Inferior parietal cortex (tissue), 1 donor: ENCODE measurements at regions not wholly inside any gene's neighbourhood (a gene's known extent, or its start where the extent isn't known, plus 50 kb on each side); places are given as distances from the start of the nearest gene placed in this dataset.
"Not testable (repeated sequence)": the region's sequence is repeated elsewhere in the genome, so short reads cannot be mapped to it uniquely, and the experiment has no call there.

ENCODE experiments used
- DNase-seq: peaks from one replicate; pipeline ENCODE4 v3.0.0-alpha.2; 2016; ENCODE audit errors: extremely low spot score

- DNase-seq = no peak
Observed at GRCh38 chr11:109677876-109678275, 255.9 kb downstream of the C11orf87 start.

- DNase-seq = no peak
Observed at GRCh38 chr11:109680127-109680526, 258.1 kb downstream of the C11orf87 start.

GRCh38 chr11:109682788-109683187, 260.8 kb downstream of the C11orf87 start:
- not testable (repeated sequence) for DNase-seq

DNA sequence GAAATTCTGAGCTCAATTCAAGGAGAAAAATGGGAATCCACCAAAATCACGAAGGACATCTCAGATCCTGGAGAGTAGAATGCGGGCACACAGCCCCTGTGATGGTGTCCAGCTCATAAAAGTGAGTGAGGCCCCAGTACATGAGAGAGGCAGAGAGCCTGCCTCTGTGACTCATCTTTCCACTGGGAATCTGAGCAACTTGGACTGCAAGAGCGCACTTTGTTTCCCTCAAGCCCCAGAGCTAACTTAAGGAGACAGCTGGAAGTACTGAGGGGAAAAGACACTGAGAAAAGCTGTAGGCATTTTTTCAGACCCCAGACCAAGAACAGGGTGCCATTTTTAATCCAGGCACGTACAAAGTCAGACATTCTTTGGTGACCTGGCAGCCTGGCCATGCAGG, 273.7 kb downstream of the C11orf87 start:
- DNase-seq = no peak

DNA sequence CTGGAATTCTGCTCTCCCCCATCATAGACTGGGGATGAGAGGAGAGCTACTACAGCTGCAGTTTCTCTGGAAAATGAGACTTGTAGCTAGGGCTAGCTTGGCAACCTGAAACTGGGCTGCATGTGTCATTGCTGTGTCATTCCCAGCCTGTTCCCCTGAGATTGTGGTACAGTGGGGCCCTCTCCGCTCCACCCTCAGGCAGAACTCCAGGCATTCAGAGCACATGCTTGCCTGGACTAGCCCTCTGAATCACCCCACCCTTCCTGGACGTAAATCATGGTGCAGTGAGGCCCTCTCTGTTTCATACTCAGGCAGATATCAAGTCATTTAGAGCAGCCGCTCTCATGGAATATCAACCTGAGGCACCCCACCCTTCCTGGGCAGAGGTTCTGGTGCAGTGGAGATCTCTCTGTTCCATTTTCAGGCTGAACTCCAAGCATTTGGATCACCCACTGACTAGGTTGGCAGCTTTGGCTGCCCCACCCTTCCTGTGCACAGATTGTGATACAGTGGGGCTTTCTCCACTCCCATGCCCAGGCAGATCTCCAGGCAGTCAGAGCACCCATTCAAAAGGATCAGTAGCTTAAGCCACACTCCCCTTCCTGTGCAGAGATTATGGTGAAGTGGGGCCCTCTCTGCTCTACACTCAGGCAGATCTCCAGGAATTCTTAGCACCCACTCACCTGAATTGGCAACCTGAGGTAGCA, 274.4 kb downstream of the C11orf87 start:
- DNase-seq = no peak

DNA sequence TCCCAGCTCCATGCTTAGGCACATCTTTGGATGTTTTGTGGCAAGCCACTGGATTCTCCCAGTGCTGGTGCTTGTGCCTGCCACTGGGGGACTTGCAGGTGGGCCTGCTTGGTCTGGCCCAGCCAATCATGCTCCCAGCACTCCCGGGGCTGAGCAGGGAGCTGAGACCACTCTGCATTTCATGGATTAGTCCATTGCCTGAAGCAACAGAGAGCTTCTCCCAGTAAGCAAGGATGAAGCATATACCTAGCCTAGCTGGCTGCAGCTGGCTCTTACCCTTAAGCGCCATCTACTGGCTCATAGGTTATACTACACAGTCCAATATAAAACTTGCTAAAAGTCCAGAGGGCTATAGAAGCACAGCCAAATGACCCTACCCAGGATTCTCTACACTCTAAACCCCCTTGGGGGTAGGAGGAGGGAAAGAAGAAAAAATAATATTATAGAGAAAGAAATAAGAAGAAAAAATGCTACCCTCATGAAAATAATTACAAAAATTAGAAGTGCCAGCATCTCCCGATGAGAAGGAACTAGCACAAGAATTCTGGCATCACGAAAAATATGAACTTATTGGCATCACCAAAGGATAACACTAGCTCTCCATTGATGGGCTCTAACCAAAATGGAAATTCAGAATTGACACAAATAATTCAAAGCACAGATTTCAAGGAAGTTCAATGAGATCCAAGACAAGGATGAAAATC, 275.3 kb downstream of the C11orf87 start:
- DNase-seq = no peak

DNA sequence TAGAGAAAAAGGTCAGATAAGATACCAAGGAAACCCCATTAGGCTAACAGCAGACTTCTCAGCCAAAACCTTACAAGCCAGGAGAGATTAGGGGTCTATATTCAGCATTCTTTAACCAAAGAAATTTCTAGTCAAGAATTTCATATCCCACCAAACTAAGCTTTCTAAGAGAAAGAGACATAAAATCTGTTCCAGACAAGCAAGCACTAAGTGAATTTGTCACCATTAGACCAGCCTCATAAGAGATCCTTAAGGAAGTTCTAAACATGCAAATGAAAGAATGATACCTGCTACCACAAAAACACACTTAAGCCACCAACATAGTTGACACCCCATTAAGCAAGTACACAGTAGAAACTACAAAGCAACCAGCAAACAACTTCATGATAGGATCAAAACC, 276.2 kb downstream of the C11orf87 start:
- DNase-seq = no peak

- DNase-seq = no peak
Observed at GRCh38 chr11:109704432-109704831, 282.4 kb downstream of the C11orf87 start.

- no peak for DNase-seq
Observed at GRCh38 chr11:109706945-109707344, 285.0 kb downstream of the C11orf87 start.

- no peak for DNase-seq
Observed at GRCh38 chr11:109707411-109707810, 285.4 kb downstream of the C11orf87 start.

GRCh38 chr11:109708184-109708583, 286.2 kb downstream of the C11orf87 start:
- DNase-seq = no peak

- DNase-seq = not testable (repeated sequence)
Observed at GRCh38 chr11:109714444-109714843, 292.5 kb downstream of the C11orf87 start.

DNA sequence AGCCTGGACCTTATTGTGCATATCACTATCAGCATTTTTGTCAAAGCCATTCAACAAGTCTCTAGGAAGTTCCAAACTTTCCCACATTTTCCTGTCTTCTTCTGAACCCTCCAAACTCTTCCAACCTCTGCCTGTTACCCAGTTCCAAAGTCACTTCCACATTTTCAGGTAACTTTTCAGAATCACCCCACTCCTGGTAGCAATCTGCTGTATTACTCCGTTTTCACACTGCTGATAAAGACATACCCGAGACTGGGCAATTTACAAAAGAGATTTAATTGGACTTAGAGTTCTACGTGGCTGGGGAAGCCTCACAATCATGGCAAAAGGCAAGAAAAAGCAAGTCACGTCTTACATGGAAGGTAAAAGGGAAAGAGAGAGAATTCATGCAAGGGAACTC, 293.4 kb downstream of the C11orf87 start:
- not testable (repeated sequence) for DNase-seq

- no peak for DNase-seq
Observed at GRCh38 chr11:109726061-109726460, 304.1 kb downstream of the C11orf87 start.

- no peak for DNase-seq
Observed at GRCh38 chr11:109728056-109728455, 306.1 kb downstream of the C11orf87 start.

DNA sequence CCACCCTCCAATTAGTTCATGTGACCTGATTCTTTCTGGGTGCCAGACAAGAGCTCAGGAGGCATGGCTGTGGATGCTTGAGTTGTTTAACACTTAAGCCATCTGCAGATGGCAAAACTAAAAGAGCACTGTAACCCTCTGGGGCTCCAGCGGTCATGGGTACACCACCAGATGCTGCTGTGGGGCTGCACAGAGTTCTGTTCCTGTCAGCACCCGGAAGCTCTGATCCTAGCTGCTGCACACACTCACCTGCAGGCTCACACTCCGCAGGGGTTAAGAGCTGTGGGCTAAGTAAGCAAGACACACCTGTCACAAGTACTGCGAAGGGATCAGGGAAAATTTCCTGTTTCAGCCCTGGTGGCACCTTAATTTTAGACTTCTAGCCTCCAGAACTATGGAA, 307.8 kb downstream of the C11orf87 start:
- no peak for DNase-seq

DNA sequence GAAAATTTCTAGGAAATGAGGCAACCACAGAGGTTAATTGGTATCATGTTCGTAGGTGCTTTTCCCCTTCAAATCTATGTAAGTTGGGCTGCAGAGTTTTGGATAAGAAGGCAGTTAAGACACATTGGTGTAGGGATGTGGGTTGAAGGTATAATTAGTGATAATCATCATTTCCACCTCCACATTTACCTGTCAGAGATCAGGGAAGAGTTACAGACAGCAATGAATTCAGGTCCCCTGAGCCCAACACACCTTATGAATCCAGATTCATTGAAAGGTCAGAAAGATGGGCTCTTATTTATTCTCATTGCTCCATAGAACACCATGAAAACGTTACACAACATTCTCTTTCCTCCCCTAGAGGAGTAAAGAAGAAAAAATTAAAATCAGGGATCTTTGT, 308.7 kb downstream of the C11orf87 start:
- DNase-seq = no peak

- DNase-seq = no peak
Observed at GRCh38 chr11:109731451-109731850, 309.5 kb downstream of the C11orf87 start.

- DNase-seq = no peak
Observed at GRCh38 chr11:109733245-109733644, 311.3 kb downstream of the C11orf87 start.

- no peak for DNase-seq
Observed at GRCh38 chr11:109734566-109734965, 312.6 kb downstream of the C11orf87 start.

DNA sequence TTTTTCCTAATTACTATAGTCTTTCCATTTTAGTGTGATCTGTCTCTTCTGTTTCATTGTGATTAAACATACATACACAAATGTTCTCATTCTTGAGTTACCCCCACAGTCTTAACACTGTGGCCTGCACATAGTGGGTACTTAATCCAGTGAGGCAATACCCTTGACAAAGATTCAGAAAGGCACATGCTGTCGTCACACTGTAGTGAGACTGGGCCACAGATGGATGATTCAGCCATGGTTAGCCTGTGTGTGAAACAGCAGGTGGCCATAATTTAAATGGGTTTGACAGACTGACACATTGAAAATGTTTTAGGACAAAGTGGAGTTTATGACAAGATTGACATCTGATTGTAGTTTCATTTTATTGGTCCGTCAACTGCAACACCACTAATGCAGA, 313.1 kb downstream of the C11orf87 start:
- no peak for DNase-seq

GRCh38 chr11:109739379-109739778, 317.4 kb downstream of the C11orf87 start:
- DNase-seq = no peak

- no peak for DNase-seq
Observed at GRCh38 chr11:109745996-109746625, 324.1 kb downstream of the C11orf87 start.
